ENCODE measurements at regions not wholly inside any gene's neighbourhood (a gene's known extent, or its start where the extent isn't known, plus 50 kb on each side); places are given as distances from the start of the nearest gene placed in this dataset.

GRCh38 chr2:18440777-18441176, 119.7 kb downstream of the RDH14 start:
- no peaks in the 10 kb centered on the region for H3K36me3 Mint-ChIP-seq (ENCODE audit: low read depth)
- no peak overlapping the region for H3K4me3 Mint-ChIP-seq
- H3K27ac Mint-ChIP-seq (ENCODE audit: unreplicated experiment) = no peak overlapping the region
- H3K27me3 Mint-ChIP-seq (ENCODE audit: low read depth) = peaks cover 11% of the 10 kb centered on the region
- no peak for DNase-seq (ENCODE audit: low read depth, low spot score)
- TF ChIP-seq, protein P1, sequence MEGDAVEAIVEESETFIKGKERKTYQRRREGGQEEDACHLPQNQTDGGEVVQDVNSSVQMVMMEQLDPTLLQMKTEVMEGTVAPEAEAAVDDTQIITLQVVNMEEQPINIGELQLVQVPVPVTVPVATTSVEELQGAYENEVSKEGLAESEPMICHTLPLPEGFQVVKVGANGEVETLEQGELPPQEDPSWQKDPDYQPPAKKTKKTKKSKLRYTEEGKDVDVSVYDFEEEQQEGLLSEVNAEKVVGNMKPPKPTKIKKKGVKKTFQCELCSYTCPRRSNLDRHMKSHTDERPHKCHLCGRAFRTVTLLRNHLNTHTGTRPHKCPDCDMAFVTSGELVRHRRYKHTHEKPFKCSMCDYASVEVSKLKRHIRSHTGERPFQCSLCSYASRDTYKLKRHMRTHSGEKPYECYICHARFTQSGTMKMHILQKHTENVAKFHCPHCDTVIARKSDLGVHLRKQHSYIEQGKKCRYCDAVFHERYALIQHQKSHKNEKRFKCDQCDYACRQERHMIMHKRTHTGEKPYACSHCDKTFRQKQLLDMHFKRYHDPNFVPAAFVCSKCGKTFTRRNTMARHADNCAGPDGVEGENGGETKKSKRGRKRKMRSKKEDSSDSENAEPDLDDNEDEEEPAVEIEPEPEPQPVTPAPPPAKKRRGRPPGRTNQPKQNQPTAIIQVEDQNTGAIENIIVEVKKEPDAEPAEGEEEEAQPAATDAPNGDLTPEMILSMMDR (conservative IDR thresholded peaks at IDR 0.05) = no peak
- no peaks in the 10 kb centered on the region for H3K4me1 Mint-ChIP-seq
- no peaks in the 10 kb centered on the region for H3K9me3 Mint-ChIP-seq

DNA sequence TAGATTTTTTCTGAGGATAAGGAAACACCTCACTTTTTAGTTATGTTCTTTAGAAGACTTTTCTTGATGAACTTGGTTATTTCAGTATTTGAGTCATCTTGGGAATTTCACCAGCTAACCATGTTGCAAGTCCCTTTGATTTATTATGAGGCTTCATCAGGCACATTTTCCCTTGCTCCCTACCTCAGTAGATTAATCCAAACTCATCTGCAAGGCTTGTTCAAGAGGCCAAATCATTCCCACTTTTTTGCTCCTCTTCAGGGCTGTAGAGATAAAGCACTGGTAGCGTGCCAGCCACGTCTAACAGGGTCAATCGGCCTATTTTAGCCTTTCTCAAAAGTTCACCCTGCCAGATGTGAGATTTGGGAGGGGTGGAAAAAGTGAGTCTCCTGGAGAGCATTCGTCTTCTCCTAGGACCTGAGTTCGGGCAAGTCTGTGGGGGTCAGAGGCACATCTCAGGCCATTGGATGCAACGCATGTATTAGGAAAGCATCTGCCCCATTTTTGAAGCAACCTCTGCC, 120.3 kb downstream of the RDH14 start:
- no peak for DNase-seq (ENCODE audit: low read depth, low spot score)
- H3K36me3 Mint-ChIP-seq (ENCODE audit: low read depth) = no peaks in the 10 kb centered on the region
- TF ChIP-seq, protein P1 (conservative IDR thresholded peaks at IDR 0.05) = no peak
- H3K9me3 Mint-ChIP-seq = no peaks in the 10 kb centered on the region
- H3K27me3 Mint-ChIP-seq (ENCODE audit: low read depth) = peaks cover 11% of the 10 kb centered on the region
- H3K4me3 Mint-ChIP-seq = no peak overlapping the region
- no peak overlapping the region for H3K27ac Mint-ChIP-seq (ENCODE audit: unreplicated experiment)
- no peaks in the 10 kb centered on the region for H3K4me1 Mint-ChIP-seq

DNA sequence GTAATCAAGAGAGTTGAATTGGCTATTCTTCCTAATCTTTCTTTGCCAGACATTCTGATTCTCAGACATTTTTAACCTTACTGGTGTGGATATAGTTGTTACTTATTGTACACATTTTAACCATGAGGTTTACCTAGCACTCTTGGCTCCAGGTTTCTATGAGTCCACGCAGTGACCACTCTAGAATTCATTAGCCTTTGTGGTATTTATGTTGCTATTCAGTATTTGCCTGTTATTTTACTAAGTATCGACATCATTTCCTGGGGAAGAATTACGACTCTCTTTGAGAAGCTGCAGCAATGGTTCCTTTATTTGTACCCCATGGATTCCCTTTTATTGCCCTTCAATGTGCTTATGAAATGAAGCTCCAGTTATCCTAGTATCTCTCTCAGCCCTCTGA, 120.7 kb downstream of the RDH14 start:
- DNase-seq (ENCODE audit: low read depth, low spot score) = no peak
- H3K36me3 Mint-ChIP-seq (ENCODE audit: low read depth) = no peaks in the 10 kb centered on the region
- TF ChIP-seq, protein P1 (conservative IDR thresholded peaks at IDR 0.05) = no peak
- no peak overlapping the region for H3K27ac Mint-ChIP-seq (ENCODE audit: unreplicated experiment)
- H3K27me3 Mint-ChIP-seq (ENCODE audit: low read depth) = peaks cover 11% of the 10 kb centered on the region
- no peaks in the 10 kb centered on the region for H3K9me3 Mint-ChIP-seq
- H3K4me1 Mint-ChIP-seq = no peaks in the 10 kb centered on the region
- no peak overlapping the region for H3K4me3 Mint-ChIP-seq

- Mint-ChIP-seq H3K4me3 (no peak overlapping the region), H3K4me1 (peaks cover 10% of the 10 kb centered on the region), H3K27me3 (ENCODE audit: low read depth) (peaks cover 11% of the 10 kb centered on the region), H3K36me3 (ENCODE audit: low read depth) (no peaks in the 10 kb centered on the region), H3K9me3 (no peaks in the 10 kb centered on the region), H3K27ac (ENCODE audit: unreplicated experiment) (no peak overlapping the region)
- no peak for DNase-seq (ENCODE audit: low read depth, low spot score)
- TF ChIP-seq, protein P1 (conservative IDR thresholded peaks at IDR 0.05) = no peak
Measured at GRCh38 chr2:18437909-18438308, 122.5 kb downstream of the RDH14 start.

- TF ChIP-seq, protein P1 (conservative IDR thresholded peaks at IDR 0.05) = no peak
- H3K27me3 Mint-ChIP-seq (ENCODE audit: low read depth) = peaks cover 3% of the 10 kb centered on the region
- H3K27ac Mint-ChIP-seq (ENCODE audit: unreplicated experiment) = no peak overlapping the region
- H3K9me3 Mint-ChIP-seq = no peaks in the 10 kb centered on the region
- peaks cover 17% of the 10 kb centered on the region for H3K4me1 Mint-ChIP-seq
- H3K4me3 Mint-ChIP-seq = no peak overlapping the region
- H3K36me3 Mint-ChIP-seq (ENCODE audit: low read depth) = no peaks in the 10 kb centered on the region
- DNase-seq (ENCODE audit: low read depth, low spot score) = no peak
Measured at GRCh38 chr2:18436503-18437005, 123.9 kb downstream of the RDH14 start.

Data from neural crest cell (in vitro differentiated cells).